Skin of body (tissue), 1 donor: ENCODE measurements at regions not wholly inside any gene's neighbourhood (a gene's known extent, or its start where the extent isn't known, plus 50 kb on each side); places are given as distances from the start of the nearest gene placed in this dataset.

Source experiments
- DNase-seq: peaks from one replicate; lab custom pipeline; 2025; lab: John Stamatoyannopoulos, UW

- no peak for DNase-seq
Measured at GRCh38 chr20:16945619-16946018, 197.5 kb downstream of the OTOR start.

DNA sequence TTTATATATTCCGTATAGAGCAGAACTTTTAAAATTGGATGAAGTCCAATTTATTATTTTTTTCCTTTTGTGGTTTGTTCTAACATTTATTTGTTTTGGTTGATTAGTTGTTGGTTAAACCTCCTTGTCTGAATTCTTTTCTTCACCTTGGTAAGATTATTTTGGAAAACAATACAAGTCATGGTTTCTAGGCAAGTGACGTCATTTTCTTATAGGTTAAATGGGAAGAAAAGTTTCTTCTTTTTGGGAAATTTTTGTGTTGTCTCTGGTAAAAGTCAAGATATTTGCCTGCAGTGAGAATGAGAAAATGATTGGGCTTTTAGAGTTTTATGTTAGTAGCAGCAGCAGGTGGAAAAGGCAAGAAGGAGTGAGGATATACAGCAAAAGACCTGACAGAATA lies 197.9 kb downstream of the OTOR start:
- DNase-seq, result no peak

GRCh38 chr20:16947479-16947878 lies 199.3 kb downstream of the OTOR start:
- no peak for DNase-seq

GRCh38 chr20:16951876-16952275 lies 203.7 kb downstream of the OTOR start:
- DNase-seq, result no peak

DNA sequence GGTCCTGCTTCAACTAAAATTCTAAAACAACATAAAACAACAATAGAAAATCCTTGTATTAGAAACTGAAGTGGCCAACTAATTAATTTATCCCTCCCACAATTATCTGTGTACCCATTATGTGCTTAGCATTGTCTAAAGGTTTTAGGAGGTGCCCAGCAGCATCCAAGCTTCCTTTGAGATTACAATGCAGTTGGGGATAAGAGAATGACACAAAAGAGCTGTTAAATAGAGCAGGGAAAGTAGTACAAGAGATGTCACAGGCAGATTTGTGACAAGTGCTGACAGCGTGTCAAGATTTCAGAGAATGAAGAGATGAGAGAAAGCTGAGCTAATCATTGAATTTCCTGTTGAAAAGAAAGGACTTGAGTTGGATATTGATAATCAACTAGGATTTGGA lies 204.8 kb downstream of the OTOR start:
- DNase-seq, result no peak

GRCh38 chr20:16953858-16954257 lies 205.7 kb downstream of the OTOR start:
- no peak for DNase-seq

- DNase-seq, result no peak
Measured at GRCh38 chr20:16955462-16955861, 207.3 kb downstream of the OTOR start.

- DNase-seq, result no peak
Measured at GRCh38 chr20:16955971-16956370, 207.8 kb downstream of the OTOR start.

- DNase-seq, result no peak
Measured at GRCh38 chr20:16965401-16965800, 217.2 kb downstream of the OTOR start.

DNA sequence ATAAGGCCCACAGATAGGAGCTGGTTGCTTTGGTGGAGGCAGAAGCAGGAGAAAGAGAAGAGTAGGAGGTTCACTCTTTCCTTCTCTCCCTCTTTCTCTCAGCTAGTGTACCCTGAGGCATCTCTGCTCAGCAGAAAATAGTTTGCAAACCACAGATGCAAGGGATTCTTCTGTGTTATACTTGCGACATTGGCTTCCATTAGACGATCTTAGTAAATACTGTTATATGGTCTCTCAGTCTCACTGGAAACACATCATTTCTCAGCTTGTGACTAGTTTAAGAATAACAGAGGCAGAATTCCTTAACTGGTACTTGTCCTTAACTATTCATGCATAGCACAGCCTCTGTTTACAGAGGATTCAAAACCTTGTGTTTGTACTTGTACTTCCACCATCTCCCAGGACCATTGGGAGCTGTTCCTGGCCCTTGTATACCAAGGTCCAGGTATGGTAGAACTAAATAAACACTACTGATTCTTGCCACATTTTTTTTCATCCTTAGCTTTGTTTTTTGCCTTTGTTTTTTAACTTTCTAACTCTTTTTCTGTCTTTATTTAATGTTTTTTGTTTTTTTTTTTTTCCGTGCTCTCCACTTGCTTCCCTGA lies 218.2 kb downstream of the OTOR start:
- DNase-seq, result no peak

- no peak for DNase-seq
Measured at GRCh38 chr20:16968099-16968498, 219.9 kb downstream of the OTOR start.

DNA sequence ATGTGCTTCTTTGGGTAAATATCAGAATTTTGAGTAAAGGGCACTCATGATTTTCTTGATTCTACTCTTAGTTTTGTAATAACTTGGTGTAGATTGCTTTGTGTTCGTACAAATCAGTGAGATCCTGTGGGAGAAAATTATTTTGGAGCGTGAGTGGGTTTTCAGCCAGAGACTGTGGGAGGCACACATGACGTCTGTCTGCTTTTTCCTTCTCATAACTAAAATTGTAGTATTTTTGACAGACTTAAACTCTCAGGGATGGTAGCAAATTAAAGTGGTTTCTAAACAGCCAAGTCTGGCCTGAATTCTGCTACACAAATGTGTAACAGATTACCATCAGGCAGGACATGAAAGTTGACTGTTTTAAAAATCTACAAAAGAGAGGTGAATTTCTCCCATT lies 222.6 kb downstream of the OTOR start:
- DNase-seq, result no peak

DNA sequence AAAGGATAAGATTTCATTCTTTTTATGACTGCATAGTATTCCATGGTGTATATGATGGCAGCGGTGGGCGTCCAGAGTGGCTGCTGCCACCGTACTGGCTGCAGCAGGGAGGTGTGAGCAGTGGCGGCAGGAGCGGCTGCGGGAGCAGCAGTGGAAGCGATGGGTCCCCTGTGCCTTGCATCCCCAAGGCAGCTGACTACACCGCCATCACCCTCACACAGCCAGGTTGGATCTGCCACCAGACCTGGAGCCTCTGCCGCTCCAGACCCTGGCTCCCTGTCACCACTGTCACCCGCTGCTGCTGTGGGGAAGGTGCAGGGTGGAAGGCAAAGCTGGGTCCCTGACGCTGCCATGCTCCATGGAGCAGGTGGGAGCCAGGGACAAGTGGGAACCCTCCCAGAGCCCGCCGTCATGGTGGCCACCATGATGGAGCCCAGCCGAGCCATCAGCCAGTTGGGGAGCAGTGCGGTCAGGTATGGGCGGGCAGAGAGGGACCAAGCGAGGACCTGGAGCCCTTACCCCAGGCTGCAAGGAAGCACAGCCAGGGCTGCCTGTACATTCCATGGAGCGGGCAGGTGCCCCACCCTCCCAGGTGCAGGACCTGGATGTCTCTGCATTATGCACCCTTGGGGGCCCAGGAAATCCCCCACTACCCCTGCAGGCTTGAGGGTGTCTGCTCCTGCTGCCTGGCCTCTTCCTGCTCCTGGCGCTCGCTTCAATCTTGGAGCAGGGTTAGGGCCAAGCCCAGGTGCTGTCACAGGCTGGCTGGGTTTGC lies 226.1 kb downstream of the OTOR start:
- no peak for DNase-seq

- DNase-seq, result no peak
Measured at GRCh38 chr20:16974855-16975162, 226.7 kb downstream of the OTOR start.

DNA sequence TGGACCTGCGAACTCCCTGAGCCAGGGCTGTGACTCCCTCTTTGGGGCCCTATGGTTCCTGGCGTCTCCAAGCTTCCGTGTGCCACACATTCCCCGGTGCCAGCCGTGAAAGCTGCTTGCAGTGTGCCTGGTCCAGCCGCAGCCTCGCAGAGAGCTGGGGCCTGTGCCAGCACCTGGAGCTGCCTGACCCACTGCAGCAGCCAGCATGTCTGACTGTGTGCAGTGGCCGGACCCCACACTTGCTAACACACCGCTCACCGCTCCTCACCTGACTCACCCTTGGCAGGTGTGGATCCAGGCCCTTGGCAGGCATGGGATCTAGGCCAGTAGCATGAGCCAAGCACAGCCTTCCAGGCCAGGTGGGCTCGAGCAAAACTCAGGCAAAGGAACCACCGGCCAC lies 227.5 kb downstream of the OTOR start:
- DNase-seq, result no peak

- DNase-seq, result no peak
Measured at GRCh38 chr20:16978497-16978896, 230.3 kb downstream of the OTOR start.

DNA sequence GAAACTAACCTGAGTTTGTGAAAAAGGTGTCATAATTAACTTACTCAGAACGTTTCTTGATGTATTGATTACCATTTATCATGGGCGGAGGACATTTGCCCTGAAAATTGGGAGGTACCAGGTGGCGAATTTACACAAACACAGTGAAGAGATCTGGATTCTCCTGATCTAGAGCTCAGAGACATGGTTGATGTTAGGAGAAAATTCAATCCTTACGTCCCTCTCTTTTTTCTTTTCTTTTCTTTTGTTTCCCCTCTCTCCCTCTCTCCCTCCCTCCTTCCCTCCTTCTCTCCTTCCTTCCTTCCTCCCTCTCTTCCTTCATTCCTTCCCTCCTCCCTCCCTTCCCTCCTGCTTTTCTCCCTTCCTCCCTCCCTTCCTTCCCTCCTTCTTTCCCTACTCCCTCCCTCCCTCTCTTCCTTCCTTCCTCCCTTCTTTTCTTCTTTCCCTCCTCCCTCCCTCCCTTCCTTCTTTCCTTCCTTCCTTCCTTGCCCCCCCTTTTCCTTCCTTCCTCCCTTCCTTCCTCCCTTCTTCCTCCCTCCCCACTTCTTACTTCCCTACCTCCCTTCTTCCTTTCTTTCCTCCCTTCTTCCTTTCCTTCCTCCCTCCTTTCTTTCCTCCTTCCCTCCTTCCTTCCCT lies 234.1 kb downstream of the OTOR start:
- no peak for DNase-seq

DNA sequence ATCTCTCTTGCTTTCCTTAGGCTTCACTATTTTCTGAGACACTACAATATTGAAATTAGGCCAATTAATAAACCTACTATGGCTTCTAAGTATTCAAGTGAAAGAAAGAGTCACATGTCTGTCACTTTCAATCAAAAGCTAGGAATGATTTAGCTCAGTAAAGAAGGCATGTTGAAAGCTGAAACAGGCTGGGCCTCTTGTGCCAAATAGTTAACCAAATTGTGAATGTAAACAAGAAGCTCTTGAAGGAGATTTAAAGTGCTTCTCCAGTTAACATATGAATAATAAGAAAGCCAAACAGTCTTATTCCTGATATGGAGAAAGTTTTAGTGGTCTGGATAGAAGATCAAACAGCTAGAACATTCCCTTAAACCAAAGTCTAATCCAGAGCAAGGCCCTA lies 236.3 kb downstream of the OTOR start:
- DNase-seq, result no peak

GRCh38 chr20:17003170-17003870 lies 223.5 kb upstream of the PCSK2 start:
- DNase-seq, result no peak

DNA sequence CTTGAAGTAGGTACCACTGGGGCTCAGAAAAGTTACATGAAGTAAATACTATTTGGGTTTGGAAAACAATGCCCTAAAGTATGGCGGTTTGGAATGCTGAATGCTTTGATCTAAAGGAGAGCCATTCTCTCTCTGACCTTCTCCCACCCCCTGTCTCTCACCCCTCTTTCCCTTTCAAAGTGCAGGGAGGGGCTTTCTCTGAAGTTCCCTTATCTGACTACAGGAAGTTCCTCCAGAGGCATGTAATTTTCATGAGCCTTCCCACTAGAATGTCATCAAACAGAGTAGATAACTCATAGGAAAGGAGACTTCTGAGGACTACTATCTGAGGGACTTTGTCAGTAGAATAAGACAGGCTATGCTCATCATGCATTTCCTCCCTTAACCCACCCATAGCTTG lies 216.7 kb upstream of the PCSK2 start:
- no peak for DNase-seq

GRCh38 chr20:17012546-17013226 lies 214.2 kb upstream of the PCSK2 start:
- no peak for DNase-seq

DNA sequence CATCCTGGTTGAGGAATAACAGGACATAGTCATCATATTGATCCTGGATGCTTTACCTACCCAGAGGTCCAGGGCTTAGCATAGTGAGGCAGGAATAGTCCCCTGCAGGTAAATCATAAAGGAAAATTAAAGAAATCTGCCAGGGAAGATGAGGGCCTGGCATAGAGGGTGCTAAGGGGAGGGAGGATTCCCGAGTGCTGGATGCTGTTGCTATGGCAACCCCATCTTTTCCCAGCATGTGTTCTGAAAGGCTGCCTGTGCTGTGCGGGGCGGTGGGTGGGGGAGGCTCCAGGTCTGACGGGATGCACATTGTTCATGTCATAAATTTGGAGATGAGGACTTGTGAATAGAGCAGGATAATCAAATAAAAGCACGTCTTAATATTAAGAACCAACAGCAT lies 212.6 kb upstream of the PCSK2 start:
- DNase-seq, result no peak
